GM19043 (cell line): ENCODE measurements at regions not wholly inside any gene's neighbourhood (a gene's known extent, or its start where the extent isn't known, plus 50 kb on each side); places are given as distances from the start of the nearest gene placed in this dataset.

Source experiments
- ATAC-seq: cut with Tn5 transposase; IDR thresholded peaks from one replicate; pipeline ENCODE4 v1.9.1; 2021; ENCODE audit warnings: low read depth; ENCODE audit not compliant: unreplicated experiment

GRCh38 chr1:217224201-217224600 is 406.7 kb downstream of the GPATCH2 start:
- no peak for ATAC-seq

DNA sequence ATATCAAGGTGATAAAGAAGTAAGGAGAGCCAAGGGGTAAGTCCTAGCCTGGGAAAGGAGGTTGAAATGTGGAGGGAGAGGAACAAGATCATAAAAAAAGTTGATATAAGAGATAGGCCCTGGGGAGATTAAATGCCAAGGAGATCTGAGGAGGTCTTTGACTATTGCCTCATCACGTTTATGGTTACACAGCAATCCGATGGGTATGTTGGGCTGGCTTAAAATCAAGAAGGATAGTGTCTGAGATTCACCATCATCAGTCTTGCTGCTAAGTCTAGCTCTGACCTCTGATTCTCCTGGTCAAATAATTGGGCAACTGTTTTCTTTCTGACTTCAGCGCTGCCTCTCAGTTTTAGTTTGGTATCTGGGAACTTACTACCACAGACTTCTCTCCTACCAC is 416.3 kb downstream of the GPATCH2 start:
- no peak for ATAC-seq

GRCh38 chr1:217211486-217211885 is 419.4 kb downstream of the GPATCH2 start:
- no peak for ATAC-seq

- no peak for ATAC-seq
Observed at GRCh38 chr1:217205578-217205977, 425.3 kb downstream of the GPATCH2 start.

GRCh38 chr1:217196616-217197015 is 434.3 kb downstream of the GPATCH2 start:
- ATAC-seq: no peak

DNA sequence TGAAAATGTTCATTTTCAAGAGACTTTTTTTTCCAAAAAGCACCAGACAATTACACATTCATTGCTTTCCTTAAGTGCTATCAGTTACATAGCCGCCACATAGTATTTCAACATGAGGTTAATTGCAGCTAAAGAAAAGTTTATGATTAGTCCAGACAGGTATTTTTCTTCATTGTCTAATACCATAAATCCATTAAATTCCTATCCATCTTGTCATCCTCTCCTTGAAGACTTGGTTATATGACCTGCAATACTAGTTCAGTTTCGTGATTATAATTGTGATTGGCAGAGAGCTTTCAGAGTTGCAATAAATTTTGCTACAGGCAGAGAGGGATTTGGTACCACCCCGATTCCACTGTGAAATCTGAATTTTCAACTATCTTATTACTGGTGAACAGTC is 437.7 kb downstream of the GPATCH2 start:
- no peak for ATAC-seq

- no peak for ATAC-seq
Observed at GRCh38 chr1:217191441-217191840, 439.4 kb downstream of the GPATCH2 start.

DNA sequence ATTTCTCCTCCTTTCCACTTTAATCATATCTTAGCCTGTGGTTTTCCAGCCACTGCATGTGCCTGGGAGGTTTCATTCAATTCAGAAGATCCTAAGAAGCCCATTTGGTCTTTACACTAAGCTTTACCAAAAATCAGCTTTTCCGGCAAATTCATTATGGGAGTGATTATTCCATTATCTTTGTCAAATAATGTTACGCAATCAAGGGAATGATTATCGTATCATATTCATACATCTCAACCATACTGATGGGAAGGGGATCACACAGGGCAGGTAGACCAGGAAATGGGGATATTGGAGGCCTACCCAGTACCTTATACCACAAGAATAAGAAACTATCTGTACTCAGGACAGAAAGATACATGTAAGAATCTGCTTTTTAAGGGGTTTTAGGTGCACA is 440.5 kb downstream of the GPATCH2 start:
- no peak for ATAC-seq

DNA sequence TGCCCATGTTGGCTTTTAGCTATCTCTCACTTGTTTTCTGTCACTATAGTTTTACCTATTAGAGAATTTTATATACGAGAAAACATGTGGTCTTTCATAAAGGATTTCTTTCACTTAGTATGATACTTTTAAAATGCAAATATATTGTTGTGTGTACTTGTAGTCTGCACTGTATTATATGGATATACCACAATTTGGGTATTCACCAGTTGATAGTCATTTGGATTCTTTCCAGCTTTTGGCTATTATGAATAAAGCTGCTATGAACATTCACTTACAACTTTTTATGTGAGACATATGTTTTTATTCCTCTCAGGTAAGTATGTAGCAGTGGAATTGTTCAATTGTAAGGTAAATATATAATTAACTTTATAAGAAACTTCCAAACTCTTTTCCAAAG is 441.5 kb downstream of the GPATCH2 start:
- no peak for ATAC-seq

DNA sequence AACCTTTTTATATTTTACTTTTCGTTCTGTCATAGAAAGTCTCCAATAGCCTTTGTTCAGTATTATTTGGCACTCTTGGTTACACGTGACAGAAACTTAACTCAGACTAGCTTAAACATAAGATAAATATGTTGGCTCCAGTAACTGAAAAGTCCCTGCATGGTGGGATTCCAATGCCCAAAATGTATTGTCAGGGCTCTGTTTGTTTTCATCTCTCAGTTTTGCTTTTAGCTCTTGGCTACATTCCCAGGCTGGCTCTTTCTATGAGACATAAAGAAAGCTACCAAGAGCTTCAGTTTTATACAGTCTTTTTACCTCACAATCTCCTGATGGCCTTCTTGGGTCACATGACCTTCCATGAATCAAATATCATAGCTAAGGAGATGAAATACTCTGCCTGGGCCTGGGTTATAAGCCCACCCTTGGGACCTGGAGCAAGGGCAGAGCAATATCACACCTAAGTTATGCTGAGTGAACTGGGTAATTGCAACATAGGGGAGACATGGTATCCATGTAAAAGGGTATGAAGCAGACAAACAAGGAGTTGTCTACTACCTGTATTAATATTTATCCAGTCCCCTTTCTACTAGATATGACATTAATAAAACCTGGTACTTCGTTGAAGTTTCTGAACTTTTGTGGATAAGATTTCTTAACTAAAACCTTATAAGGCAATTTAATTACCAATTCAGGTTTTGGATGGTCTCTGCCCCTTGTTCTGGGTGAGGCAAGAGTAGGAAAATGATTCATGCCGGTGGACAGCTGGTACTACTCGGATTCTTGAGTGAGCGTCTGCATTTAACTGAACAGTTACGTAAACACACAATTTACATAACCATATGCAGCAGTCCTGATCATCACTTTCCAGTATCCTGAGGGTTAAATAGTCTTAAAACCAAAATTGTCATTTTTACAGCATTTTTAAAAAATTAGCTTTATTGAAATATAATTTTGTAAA is 442.3 kb downstream of the GPATCH2 start:
- ATAC-seq: no peak

GRCh38 chr1:217186664-217187063 is 444.2 kb downstream of the GPATCH2 start:
- ATAC-seq: no peak

- ATAC-seq: no peak
Observed at GRCh38 chr1:217184854-217185253, 446.0 kb downstream of the GPATCH2 start.

GRCh38 chr1:217182992-217183391 is 447.9 kb downstream of the GPATCH2 start:
- no peak for ATAC-seq

DNA sequence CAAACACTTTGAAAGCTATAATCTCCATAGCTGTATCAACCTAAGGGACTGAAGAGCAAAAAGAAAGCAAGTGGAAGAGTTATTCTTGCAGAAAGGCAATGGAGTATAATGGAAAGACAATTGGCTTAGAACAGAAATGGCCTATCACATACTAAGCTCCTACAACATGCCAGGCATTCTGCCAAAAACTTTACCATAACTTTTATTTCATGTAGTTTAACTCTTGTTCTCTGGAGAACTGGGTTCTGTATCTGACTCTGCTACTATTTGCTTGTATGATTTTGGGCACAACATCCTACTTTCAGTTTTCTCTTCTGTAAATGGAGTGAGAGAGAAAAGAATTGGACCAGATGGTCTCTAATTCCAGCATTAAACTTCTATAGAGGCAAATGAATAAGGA is 449.1 kb downstream of the GPATCH2 start:
- no peak for ATAC-seq

DNA sequence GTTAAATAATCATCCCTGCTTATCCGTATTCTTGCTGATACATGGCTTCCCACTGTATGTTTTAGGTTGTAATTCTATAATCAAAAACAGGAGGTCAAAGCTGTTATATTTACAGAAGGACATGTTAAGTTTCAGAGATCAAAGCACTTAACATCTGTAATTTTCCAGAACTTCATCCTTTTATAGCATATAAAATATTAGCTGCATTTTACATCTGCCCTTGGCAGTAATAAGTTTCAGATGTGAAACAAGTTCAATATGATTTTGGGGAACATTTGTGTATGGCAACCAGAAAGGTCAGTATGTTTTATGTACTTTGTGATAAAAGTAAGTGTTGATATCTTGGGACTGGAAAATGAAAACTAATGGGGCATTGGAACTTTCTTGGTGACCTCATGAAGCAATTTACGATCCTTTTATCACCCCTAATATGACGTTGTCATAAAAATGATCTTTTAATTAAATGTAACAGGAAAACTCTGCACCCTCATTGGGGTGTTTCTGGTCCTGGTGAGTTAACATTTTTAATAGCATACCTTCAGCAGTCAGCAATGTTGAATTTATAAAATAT is 449.6 kb downstream of the GPATCH2 start:
- ATAC-seq: no peak

DNA sequence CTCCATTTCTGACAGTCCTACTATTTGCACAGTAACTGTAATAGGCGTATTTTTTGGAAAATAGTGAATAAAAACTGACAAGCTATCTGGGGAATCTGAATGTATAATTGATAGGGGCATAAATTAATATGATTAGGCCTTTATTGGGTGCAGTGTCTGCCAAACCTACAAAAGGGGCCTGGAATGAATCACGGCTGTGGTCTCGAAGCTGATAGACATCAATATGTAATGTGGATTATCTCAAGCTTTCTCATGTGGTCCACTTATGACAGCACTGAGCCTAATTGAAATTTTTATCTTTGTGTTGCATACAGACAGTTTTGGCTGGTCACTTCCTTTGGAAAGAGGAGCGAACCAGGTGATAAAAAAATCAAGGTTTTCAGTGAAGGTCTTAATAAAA is 450.4 kb downstream of the GPATCH2 start:
- no peak for ATAC-seq

- ATAC-seq: no peak
Observed at GRCh38 chr1:217164403-217164802, 441.2 kb upstream of the ESRRG start.

- ATAC-seq: no peak
Observed at GRCh38 chr1:217153361-217153760, 430.1 kb upstream of the ESRRG start.

DNA sequence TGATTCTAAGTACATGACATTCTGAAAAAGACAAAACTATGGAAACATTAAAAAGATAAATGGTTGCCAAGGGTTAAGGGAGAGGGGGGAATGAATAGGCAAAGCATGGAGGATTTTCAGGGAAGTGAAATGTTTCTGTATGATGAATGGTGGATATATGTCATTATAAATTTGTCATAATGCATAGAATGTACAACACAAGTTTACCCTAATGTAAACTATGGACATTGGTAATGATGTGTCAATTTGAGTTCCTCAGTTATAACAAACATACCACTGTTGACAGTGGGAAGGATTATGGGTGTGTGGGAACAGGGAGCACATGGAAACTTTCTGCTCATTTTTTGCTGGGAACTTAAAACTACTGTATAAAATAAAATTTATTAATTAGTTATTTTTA is 427.1 kb upstream of the ESRRG start:
- ATAC-seq: no peak

GRCh38 chr1:217149791-217150190 is 426.6 kb upstream of the ESRRG start:
- ATAC-seq: no peak

- no peak for ATAC-seq
Observed at GRCh38 chr1:217141711-217142110, 418.5 kb upstream of the ESRRG start.
